HEK293T (cell line): ENCODE measurements at regions not wholly inside any gene's neighbourhood (a gene's known extent, or its start where the extent isn't known, plus 50 kb on each side); places are given as distances from the start of the nearest gene placed in this dataset.

Experiments
- BHLHE40 ChIP-seq: fragments of 450-650 bp; IDR thresholded peaks from 2 replicates; pipeline ENCODE4 v1.6.1; 2016; ENCODE audit warnings: mild to moderate bottlenecking, moderate library complexity, borderline replicate concordance
- CTBP1 ChIP-seq: fragments of 450-650 bp; IDR thresholded peaks from 2 replicates; pipeline ENCODE4 v1.6.1; 2016; ENCODE audit warnings: borderline replicate concordance
- ELF4 ChIP-seq: fragments of 450-650 bp; IDR thresholded peaks from 2 replicates; pipeline ENCODE4 v1.6.1; 2017; ENCODE audit warnings: antibody characterized with exemption
- FOXA1 ChIP-seq: fragments of 450-650 bp; IDR thresholded peaks from 2 replicates; pipeline ENCODE4 v1.6.1; 2016; ENCODE audit warnings: mild to moderate bottlenecking
- FOXK2 ChIP-seq: fragments of 450-650 bp; IDR thresholded peaks from 2 replicates; pipeline ENCODE4 v1.6.1; 2016; ENCODE audit warnings: mild to moderate bottlenecking
- FOXM1 ChIP-seq: fragments of 450-650 bp; IDR thresholded peaks from 2 replicates; pipeline ENCODE4 v1.6.1; 2017; ENCODE audit warnings: mild to moderate bottlenecking, borderline replicate concordance
- L3MBTL2 ChIP-seq: fragments of 450-650 bp; conservative IDR thresholded peaks from 2 replicates; pipeline ENCODE4 v1.6.1; 2016; ENCODE audit warnings: mild to moderate bottlenecking
- NFRKB ChIP-seq: fragments of 450-650 bp; IDR thresholded peaks from 2 replicates; pipeline ENCODE4 v1.6.1; 2016; ENCODE audit warnings: mild to moderate bottlenecking, moderate library complexity
- SP1 ChIP-seq: fragments of 450-650 bp; IDR thresholded peaks from 2 replicates; pipeline ENCODE4 v1.6.1; 2017
- TARDBP ChIP-seq: fragments of 450-650 bp; IDR thresholded peaks from 2 replicates; pipeline ENCODE4 v1.6.1; 2016
- ZNF384 ChIP-seq: fragments of 450-650 bp; IDR thresholded peaks from 2 replicates; pipeline ENCODE4 v1.6.1; 2016

DNA sequence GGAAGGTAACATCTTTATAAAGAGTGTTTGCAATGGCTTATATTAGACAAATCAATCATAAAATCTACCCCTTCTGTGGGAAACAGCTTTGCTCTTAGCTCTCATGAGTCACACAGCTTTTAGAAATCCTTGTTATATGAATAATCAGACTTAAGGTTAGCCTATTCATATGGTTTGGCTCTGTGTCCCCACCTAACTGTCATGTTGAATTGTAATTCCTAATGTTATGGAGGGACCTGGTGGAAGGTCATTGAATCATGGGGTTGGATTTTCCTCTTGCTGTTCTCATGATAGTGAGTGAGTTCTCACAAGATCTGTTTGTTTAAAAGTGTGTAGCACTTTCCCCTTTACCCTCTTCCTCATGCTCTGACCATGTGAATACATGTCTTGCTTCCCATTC is 704.2 kb upstream of the KLHL1 start:
- TF ChIP-seq L3MBTL2 (no peak), NFRKB (no peak), ZNF384 (no peak), FOXK2 (no peak), FOXA1 (no peak), FOXM1 (no peak), SP1 (no peak), BHLHE40 (no peak), CTBP1 (no peak), ELF4 (no peak), TARDBP (no peak)
